ENCODE measurements at regions not wholly inside any gene's neighbourhood (a gene's known extent, or its start where the extent isn't known, plus 50 kb on each side); places are given as distances from the start of the nearest gene placed in this dataset.

GRCh38 chr14:37791384-37792036 lies 196.1 kb downstream of the TTC6 start:
- TF ChIP-seq EZH2phosphoT487 (IDR thresholded peaks at IDR 0.05) = no peak
- TF ChIP-seq CTCF (IDR thresholded peaks at IDR 0.05) = no peak
